Tibial nerve (tissue), 4 donors: ENCODE measurements at regions not wholly inside any gene's neighbourhood (a gene's known extent, or its start where the extent isn't known, plus 50 kb on each side); places are given as distances from the start of the nearest gene placed in this dataset.

Source experiments
- DNase-seq, 2 donors: peaks; one replicate each; pipeline ENCODE4 v3.0.0-alpha.2; 2019; ENCODE audit warnings: low spot score in 2 of 2
- H3K27ac ChIP-seq, 4 donors: fragments of 200-600 bp; sonication (generic) in 3 of 4; one replicate each; pipeline ENCODE4 v1.5.1; 2017 to 2019; ENCODE audit warnings: mild to moderate bottlenecking in 1 of 4
- H3K27me3 ChIP-seq, 2 donors: fragments of 200-600 bp; sonication (generic) in 1 of 2; one replicate each; pipeline versions ENCODE4 v1.5.1 to v1.6.0; 2017 to 2019
- H3K36me3 ChIP-seq, 3 donors: fragments of 200-600 bp; sonication (generic); one replicate each; pipeline ENCODE4 v1.5.1; 2018 to 2019
- H3K4me1 ChIP-seq, 4 donors: fragments of 200-600 bp; sonication (generic) in 3 of 4; one replicate each; pipeline ENCODE4 v1.5.1; 2017 to 2019
- H3K4me3 ChIP-seq, 4 donors: fragments of 200-600 bp; sonication (generic) in 3 of 4; one replicate each; pipeline ENCODE4 v1.5.1; 2017 to 2019; ENCODE audit warnings: mild to moderate bottlenecking in 1 of 4, moderate library complexity in 1 of 4
- H3K9me3 ChIP-seq, 4 donors: fragments of 200-600 bp; sonication (generic) in 3 of 4; one replicate each; pipeline ENCODE4 v1.5.1; 2017 to 2019
- CTCF ChIP-seq, 5 experiments: fragments of 200-600 bp in 3 of 5; fragments of 450-650 bp in 2 of 5; sonication (generic) in 3 of 5; IDR thresholded peaks; one replicate each; pipeline ENCODE4 v1.5.1; 2016 to 2019; ENCODE audit warnings: antibody characterized with exemption in 5 of 5, mild to moderate bottlenecking in 3 of 5, moderate library complexity in 2 of 5
- EP300 ChIP-seq, 2 donors: sonication (generic); formaldehyde crosslinking; IDR thresholded peaks; one replicate each; pipeline ENCODE4 v1.6.1; 2017; ENCODE audit warnings: antibody characterized with exemption in 2 of 2, mild to moderate bottlenecking in 1 of 2
- POLR2A ChIP-seq, 2 donors: fragments of 450-650 bp; IDR thresholded peaks; one replicate each; pipeline ENCODE4 v1.6.1; 2017; ENCODE audit warnings: antibody characterized with exemption in 2 of 2, mild to moderate bottlenecking in 2 of 2, moderate library complexity in 2 of 2
- WGBS, 2 donors: methylation state at CpG; one replicate each; pipeline ENCODE4 v1.1.5; 2018; 5-methylcytosine and 5-hydroxymethylcytosine counted together

DNA sequence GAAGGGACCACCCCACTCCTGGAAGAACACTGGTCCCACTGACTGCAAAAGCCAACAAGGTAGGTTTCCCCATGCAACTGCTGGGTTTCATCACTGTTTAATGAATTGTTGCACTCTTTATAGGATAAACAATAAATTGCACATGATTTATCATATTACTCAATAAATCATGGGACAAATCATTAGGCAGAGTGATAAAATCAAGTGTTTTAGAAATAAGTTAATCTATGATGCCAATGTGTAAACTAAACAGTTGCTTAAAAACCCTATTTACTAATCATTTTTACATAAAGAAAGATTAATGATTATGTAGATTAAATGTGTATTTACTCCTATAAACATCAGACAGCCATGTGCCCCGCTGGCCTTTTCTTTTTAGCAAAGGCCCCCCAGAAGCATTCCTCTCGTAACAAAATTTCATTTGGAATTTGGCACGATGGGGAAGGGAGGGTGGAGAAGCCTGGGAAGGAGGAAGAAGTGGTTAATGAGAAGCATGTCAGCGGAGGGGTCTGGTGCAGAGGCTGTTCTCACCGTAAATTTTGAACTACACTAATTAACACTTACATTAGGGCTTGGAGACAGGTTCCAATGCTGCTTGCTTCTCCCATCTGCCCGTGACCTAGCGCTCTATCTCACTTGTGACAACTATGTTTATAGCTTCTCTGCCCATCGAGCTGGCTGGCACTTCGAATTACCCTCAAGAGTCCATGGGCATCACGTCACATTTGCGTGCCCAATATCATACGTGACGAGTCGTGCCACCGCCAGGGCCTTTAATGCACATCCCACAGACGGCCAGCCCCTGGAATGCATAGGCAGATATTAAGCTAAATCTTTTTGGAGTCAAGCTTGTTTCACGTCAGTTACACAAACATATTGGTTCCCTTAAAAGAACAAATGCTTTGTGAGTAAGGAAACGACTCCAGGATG, 357.7 kb upstream of the TSHZ3 start:
- 71 to 75% methylated on average over 18 of the region's 18 CpGs for WGBS, 2 donors
- no peaks in the 10 kb centered on the region for H3K4me1 ChIP-seq
- H3K4me3 ChIP-seq, result no peak overlapping the region
- H3K36me3 ChIP-seq, result no peaks in the 10 kb centered on the region
- no peaks in the 10 kb centered on the region for H3K27me3 ChIP-seq
- TF ChIP-seq EP300 (IDR thresholded peaks at IDR 0.05) (no peak), POLR2A (IDR thresholded peaks at IDR 0.05) (no peak), CTCF (IDR thresholded peaks at IDR 0.05) (no peak)
- no peak for DNase-seq
- no peak overlapping the region for H3K27ac ChIP-seq
- peaks cover 0 to 10% (median 0%) of the 10 kb centered on the region in 4 donors for H3K9me3 ChIP-seq

DNA sequence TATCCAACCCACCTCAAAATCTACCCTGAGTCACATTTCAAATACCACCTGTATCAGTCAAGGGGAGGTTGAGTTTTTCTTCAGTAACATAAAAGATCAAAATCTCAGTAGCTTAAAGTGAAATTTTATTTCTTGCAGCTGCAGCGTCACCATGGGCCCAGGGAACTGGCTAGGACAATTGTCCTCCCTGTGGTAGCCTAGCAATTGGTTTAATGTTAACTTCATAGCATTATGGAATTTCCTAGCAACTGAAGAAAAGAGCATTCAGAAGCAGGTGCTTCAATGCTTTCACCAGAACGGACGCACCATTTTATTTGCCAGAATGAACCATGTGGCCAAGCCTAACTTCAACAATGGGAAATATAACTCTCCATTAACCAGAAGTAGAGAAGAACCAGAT, 359.3 kb upstream of the TSHZ3 start:
- WGBS, 2 donors, result 76 to 87% methylated on average over 3 of the region's 3 CpGs
- H3K27ac ChIP-seq, result no peak overlapping the region

DNA sequence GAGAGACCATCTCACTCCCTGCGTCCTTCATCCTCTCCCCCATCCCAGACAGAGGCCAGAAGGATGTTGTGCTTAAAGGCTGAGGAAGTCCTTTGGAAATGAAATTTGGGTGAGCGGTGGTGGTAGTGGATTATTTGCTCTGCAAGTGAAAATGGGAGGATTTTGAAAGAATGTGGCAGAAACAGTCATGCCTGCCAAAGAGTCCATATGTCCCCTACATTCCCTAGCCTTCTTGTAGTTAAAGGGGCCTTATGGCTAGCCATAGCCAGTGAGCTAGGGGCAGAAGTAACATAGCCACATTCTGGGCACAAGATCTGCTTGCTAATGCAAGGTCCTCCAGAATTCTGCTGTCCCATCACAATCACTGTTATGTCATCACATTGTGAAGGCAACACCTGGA, 360.2 kb upstream of the TSHZ3 start:
- Histone ChIP-seq H3K27ac (no peak overlapping the region), H3K36me3 (no peaks in the 10 kb centered on the region), H3K27me3 (no peaks in the 10 kb centered on the region), H3K9me3 (no peaks in the 10 kb centered on the region), H3K4me3 (no peak overlapping the region), H3K4me1 (no peaks in the 10 kb centered on the region)
- TF ChIP-seq POLR2A (IDR thresholded peaks at IDR 0.05) (no peak), EP300 (IDR thresholded peaks at IDR 0.05) (no peak), CTCF (IDR thresholded peaks at IDR 0.05) (no peak)
- no peak for DNase-seq
- 76 to 85% methylated on average over 2 of the region's 2 CpGs for WGBS, 2 donors

More for the DNA sequence above, 359.3 kb upstream of the TSHZ3 start:
- Histone ChIP-seq H3K27me3 (no peaks in the 10 kb centered on the region), H3K4me1 (no peaks in the 10 kb centered on the region), H3K4me3 (no peak overlapping the region), H3K9me3 (no peaks in the 10 kb centered on the region), H3K36me3 (no peaks in the 10 kb centered on the region)
- DNase-seq, result no peak
- TF ChIP-seq POLR2A (IDR thresholded peaks at IDR 0.05) (no peak), EP300 (IDR thresholded peaks at IDR 0.05) (no peak), CTCF (IDR thresholded peaks at IDR 0.05) (no peak)

GRCh38 chr19:31715249-31715945, 366.2 kb upstream of the TSHZ3 start:
- DNase-seq, result peak; percentile 39 to 44
- TF ChIP-seq EP300 (IDR thresholded peaks at IDR 0.05), result peak in 1 of 2 donors; percentile 12
- TF ChIP-seq CTCF (IDR thresholded peaks at IDR 0.05), result peak in 1 of 5 experiments; percentile 13
- TF ChIP-seq POLR2A (IDR thresholded peaks at IDR 0.05), result no peak
- H3K27ac ChIP-seq, result peak overlapping the region in 2 of 4 donors; percentile 33 to 47
- no peaks in the 10 kb centered on the region for H3K27me3 ChIP-seq
- no peaks in the 10 kb centered on the region for H3K9me3 ChIP-seq
- H3K4me1 ChIP-seq, result peaks cover 0 to 6% (median 0%) of the 10 kb centered on the region in 4 donors
- WGBS, 2 donors, result 50 to 52% methylated on average over 17 of the region's 17 CpGs
- H3K36me3 ChIP-seq, result no peaks in the 10 kb centered on the region
- H3K4me3 ChIP-seq, result no peak overlapping the region

- TF ChIP-seq CTCF (IDR thresholded peaks at IDR 0.05) (no peak), POLR2A (IDR thresholded peaks at IDR 0.05) (no peak), EP300 (IDR thresholded peaks at IDR 0.05) (no peak)
- H3K9me3 ChIP-seq, result no peaks in the 10 kb centered on the region
- no peaks in the 10 kb centered on the region for H3K36me3 ChIP-seq
- peaks cover 0 to 6% (median 0%) of the 10 kb centered on the region in 4 donors for H3K4me1 ChIP-seq
- no peak overlapping the region for H3K27ac ChIP-seq
- H3K4me3 ChIP-seq, result no peak overlapping the region
- no peak for DNase-seq
- H3K27me3 ChIP-seq, result no peaks in the 10 kb centered on the region
- WGBS, 2 donors, result 74 to 76% methylated on average over 6 of the region's 6 CpGs
Observed at GRCh38 chr19:31716826-31717225, 367.6 kb upstream of the TSHZ3 start.
